Hematopoietic multipotent progenitor cell treated with erythropoietin and hydrocortisone succinate and interleukin-3 and kit ligand, for 8 days (in vitro differentiated cells): ENCODE measurements at regions not wholly inside any gene's neighbourhood (a gene's known extent, or its start where the extent isn't known, plus 50 kb on each side); places are given as distances from the start of the nearest gene placed in this dataset.

ENCODE experiments used
- DNase-seq: peaks from one replicate; pipeline ENCODE4 v3.0.0-alpha.2; 2015

GRCh38 chr15:62822228-62822627 lies 220.3 kb upstream of the TPM1 start:
- no peak for DNase-seq

GRCh38 chr15:62823561-62823960 lies 219.0 kb upstream of the TPM1 start:
- DNase-seq, result no peak

- no peak for DNase-seq
These were observed 218.2 kb upstream of the TPM1 start for GRCh38 chr15:62824111-62825015.

GRCh38 chr15:62825191-62825590 lies 217.4 kb upstream of the TPM1 start:
- no peak for DNase-seq

- no peak for DNase-seq
These were observed 216.0 kb upstream of the TPM1 start for GRCh38 chr15:62826561-62826960.

DNA sequence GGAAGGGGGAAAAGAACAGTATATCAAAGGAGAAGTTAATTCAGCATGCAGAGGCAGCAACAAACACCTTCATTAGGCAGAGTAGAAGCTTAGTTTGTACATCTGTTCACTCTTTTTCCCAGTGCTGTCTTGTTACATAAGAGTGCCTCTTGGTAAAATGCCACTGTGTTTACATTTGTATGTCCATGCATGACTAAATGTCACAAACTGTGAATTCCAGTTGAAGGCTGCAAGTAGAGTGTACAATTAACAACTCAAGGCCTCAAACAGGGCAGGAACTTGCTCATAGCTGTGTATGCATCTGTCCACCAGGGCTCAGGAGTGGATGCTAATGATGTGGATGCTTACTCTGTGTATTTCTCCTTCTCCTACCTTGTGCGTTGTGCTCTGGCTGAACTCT lies 214.2 kb upstream of the TPM1 start:
- no peak for DNase-seq

GRCh38 chr15:62832231-62832630 lies 210.3 kb upstream of the TPM1 start:
- DNase-seq, result no peak

DNA sequence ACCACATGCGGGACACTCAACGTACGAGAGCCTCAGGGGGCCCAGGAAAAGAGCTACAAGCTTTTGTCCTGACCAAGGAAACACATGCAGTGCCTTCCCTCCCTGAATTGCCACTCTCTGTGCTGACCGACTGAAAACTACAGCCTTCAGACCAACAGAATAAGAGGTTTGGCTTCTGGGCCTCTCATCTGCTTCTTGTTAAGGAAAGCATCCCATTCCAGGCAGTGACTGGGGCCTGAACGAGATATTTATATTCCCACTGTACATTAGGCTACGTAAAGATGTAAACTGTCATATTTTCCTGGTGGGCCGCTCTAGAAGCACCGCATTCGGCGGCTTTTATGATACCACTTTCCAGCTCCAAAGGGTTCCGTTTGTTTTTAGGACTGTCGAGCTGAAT lies 208.9 kb upstream of the TPM1 start:
- DNase-seq, result no peak

DNA sequence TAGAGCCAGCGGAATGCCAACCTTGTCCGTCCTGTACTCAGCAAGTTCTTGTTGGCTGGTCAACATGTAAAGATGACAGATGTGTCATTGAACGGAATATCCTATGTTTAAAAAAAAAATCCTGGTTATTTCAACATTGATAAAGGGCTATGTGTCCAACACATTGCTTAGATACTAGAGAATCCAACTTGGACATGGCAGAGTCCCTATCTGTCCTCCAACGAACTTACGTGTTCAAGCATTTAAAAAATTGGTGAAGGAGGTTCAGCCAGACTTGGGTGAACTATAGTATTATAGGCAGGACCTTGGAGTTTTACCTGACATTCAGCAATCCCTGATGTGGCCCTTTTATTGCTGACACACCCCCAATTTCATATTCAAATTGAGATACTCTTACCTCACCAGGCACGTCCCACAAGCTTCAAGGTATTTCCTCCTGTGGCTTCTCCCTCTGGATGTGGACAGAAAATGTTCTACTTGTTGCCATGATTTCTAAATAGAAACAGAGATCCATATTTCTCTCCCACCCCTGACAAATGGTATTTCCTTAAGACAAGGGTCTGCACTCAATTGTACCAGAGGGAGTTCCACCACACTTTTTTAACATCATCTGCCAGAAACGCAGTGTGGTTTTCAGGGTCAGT lies 207.7 kb upstream of the TPM1 start:
- DNase-seq, result no peak

DNA sequence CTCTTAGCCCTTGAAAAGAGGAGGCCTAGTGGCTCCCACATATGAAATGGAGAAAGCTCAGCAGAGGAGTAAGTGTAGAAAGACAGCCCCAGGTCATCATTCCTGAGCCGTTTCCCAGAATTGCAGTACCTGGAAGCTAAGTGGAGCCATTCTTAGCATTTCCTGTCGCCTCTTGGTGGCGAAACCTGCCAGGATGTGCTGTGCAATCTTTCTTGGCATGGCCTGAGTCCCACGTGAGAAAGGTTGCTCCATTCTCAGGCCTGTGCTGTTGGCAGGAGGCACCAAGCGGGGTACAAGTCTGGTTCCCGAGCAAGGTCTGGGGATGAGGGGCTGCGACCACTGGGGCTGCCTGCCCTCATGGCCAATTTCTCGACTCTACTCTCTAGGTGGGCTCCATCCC lies 207.2 kb upstream of the TPM1 start:
- DNase-seq, result peak; percentile 3

DNA sequence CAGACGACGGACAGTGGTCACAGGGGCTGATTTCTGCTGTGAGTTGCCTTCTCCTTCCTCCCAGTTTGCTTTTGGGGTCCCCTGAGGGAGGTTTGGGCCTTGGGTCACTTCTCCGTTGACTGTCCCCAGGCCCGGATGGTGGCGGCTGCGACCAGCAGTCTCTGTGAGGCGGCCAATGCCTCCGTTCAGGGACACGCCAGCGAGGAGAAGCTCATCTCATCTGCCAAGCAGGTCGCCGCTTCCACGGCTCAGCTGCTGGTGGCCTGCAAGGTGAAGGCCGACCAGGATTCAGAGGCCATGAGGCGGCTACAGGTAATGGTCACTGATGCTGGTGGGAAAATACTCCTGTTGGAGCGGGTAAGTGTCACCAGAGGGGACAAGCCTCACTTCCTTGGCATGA lies 206.8 kb upstream of the TPM1 start:
- no peak for DNase-seq

DNA sequence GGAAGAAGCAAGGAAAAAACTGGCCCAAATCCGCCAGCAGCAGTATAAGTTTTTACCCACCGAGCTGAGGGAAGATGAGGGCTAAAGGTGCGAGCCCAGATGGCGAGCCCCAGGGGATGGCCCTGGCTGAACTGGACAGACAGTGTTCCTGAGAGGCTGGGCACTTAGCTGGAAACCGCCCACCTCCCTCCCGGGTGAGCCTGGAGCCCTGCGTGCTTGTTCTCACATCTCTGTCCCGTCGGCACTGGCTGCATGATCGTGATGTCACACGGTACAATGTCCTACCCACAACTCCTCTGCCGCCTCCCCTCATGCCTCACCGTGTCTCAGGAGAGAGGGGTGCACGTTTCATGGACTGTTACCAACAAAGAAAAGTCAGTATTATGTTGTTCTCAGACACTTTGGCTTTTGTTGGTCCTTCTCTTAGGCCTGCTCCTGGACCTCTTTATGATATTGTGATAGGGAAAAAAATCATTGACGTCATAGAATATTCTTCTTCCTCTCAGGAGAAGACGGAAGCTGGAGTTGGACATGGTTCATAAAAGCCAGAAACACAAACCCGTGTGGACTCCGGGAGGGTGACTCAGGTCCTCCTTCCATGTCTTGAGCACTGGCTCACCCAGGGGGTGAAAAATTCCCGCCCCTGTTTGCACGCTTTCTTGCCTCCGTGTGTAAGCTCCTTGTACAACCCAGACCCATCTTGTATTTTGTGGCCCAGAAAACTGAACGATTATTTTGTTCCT lies 201.8 kb upstream of the TPM1 start:
- no peak for DNase-seq

DNA sequence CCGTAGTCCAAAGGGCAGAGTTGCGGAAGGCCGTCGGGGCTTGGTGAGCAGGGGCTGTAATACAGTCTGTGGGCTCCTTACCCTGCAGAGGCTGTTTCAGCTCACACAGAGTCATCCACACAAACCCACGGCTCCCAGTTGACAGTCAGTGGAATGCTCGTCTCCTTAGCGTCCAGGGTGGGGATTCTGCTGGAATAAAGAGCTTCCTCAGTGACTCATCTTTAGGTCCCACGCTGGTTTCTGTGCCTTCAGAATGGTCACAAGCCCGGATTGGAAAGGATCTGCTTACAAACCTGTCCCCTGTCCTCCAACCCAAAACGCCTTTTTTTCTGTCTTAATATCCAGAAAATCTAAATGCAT lies 201.3 kb upstream of the TPM1 start:
- no peak for DNase-seq

GRCh38 chr15:62841891-62842559 lies 200.5 kb upstream of the TPM1 start:
- DNase-seq, result no peak

DNA sequence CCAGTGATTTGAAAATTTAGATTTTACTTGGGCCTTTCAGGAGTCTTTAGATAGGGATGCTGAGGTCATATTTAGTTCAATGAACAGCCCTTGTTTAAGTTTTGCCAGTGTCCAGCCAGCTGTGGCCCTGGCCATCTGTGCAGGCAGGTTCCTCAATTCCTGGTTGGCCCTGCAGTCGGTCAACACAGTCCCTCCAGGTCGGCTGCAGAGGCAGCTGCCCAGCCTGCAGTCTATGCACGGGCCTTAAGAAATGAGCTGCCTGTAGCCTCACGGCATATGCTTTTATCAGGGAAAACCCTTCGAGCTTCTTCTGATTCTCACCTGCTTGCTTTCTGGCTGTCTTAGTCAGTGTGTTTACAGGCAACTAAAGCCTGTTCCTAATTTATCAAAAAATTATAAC lies 199.2 kb upstream of the TPM1 start:
- DNase-seq, result no peak

DNA sequence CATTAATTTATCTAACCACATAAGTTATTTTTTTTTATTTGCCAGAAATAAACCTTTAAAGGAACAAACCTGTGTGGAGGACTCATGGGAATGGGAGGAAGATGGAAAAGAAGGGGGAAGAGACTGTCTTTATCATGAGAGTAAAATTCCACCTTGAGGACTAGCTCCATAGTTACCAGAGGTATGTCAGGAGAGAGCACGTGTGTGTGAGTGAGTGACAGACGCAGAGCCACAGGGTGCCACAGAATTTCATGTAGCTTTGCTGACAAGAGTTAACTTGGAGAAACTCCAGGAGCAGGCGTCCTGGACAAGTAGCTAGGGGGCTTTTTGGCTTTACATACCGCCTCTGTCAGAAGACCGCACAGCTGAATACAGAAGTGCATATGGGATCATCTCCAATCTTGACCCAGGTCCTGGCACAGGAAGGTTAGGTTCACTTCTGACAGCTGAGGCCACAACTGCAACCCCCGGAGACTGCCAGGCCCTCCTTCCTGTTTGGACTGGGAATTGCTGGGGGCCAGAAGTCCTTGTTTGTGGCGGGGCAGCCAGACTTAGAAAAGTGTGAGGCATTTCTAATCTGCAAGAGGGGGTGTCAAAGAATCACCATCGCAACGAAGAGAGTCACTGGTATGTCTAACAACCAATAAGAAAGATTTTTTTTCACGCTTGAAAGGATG lies 197.8 kb upstream of the TPM1 start:
- DNase-seq, result no peak

DNA sequence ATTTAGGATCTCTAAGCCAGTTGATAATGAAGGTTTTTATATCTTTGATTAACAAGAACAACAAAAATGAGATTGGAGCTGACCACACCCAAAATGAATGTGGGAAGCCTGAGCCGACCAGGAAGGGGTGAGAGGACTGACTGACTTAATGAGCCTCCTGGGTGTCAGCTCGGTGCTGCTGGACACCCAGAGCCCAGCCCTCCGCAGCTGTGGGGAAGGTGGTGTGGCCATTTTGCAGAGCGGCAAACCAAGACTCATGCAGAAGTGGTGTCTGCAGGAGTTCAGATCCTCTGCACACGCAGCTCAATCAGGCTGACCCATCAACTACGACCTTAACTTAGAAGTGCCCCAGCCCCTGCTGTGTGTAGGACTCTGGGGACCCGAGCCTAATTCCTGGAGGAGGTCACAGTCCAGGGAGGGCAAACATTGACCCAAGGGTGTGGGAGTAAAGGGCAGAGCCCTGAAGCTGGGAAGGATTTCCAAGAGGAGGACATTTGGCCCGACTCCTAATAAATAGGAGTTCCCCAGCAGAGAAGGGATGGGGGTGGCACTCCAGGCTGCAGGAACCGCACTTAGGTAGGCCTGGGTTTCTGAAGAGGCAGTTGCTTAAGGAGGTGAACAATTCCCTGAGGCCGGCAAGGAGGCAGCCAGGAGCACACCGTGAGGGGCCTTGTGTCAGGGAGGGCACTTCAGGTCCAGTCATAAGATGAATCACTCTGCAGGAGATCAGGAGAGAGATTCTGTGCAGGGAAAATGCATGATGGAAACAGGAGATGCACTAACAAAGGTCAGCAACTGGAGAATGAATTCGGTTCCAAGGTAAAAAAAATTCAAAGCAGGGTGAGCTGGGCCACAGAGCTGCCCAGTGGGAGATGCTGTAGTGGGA lies 197.1 kb upstream of the TPM1 start:
- no peak for DNase-seq

- no peak for DNase-seq
These were observed 196.3 kb upstream of the TPM1 start for GRCh38 chr15:62846131-62846804.

DNA sequence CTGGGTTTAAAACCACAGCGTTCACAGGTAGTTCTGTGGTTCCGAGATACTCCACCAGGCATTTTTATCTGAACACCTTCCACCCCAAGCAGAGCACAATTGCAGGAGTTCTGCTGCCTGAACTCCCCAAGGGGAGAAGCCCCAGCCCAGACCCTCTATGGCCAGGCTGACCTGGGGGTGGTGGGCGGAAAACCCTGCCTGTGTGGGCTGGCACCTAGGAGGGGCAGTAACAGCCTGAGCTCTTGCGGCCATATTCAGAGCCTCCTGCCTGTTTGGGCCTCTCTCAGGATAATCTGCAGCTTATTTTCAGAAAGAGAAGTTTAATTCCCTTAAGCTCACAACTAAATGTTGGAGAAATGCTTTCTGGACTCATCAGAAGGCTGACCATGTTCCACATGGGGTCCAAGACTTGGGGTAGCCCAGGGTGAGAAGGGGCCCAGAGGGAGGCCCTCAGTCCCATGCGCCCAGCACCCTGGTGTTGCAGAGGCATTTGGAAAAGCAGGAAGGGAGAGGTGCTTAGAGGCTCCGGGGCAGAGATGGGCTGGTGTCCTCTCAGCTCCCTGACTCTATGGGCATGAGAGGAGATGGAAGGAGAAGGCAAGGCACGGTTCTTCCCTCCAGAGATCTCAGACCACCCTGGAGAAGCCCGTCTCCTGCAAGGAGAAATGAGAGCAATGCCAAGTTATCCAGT lies 195.6 kb upstream of the TPM1 start:
- DNase-seq, result no peak

GRCh38 chr15:62847900-62848489 lies 194.6 kb upstream of the TPM1 start:
- DNase-seq, result peak; percentile 61
